HS-27A (cell line): ENCODE measurements at regions not wholly inside any gene's neighbourhood (a gene's known extent, or its start where the extent isn't known, plus 50 kb on each side); places are given as distances from the start of the nearest gene placed in this dataset.
"Not testable (repeated sequence)": the region's sequence is repeated elsewhere in the genome, so short reads cannot be mapped to it uniquely, and the experiment has no call there.

Source experiments
- DNase-seq: peaks from one replicate; pipeline ENCODE4 v3.0.0-alpha.2; 2012; ENCODE audit warnings: low read depth, missing footprints

- no peak for DNase-seq
These were observed 195.7 kb upstream of the POT1 start for GRCh38 chr7:125125315-125125714.

DNA sequence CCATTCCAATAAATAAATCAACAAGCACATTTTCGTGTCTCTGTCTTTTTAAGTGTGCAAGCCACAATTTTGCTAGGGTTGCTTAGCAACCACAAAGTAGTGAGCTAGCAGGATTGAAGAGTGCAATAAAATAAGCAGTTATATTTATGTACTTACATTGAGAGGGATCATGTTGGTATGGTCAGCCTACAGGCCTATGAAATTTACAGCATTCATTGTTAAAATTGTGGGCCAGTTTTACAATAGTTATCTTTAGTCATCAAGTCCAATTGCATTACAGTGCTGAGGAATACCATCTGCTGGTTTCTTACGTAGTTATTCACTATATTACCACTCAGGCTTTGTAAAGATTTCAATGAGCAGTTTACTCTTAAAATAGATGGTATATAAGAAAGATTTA, 192.5 kb upstream of the POT1 start:
- DNase-seq: no peak

GRCh38 chr7:125119559-125120115, 190.0 kb upstream of the POT1 start:
- DNase-seq: no peak

- no peak for DNase-seq
These were observed 188.8 kb upstream of the POT1 start for GRCh38 chr7:125118444-125118843.

DNA sequence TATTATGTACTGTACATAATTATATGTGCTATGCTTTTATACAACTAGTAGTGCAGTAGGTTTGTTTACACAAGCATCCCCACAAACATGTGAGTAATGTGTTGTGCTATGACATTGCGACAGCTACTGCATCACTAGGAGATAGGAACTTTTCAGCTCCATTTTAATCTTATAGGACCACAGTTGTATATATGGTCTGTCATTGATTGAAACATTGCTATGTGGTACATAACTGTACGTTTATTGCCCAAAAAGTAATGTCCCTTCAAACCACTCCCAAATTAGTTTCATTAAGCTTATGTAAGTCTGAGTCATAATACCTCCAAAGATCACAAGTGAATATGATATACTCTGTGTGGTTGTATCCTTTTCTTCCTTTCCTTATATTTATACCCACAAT, 183.2 kb upstream of the POT1 start:
- DNase-seq: no peak

DNA sequence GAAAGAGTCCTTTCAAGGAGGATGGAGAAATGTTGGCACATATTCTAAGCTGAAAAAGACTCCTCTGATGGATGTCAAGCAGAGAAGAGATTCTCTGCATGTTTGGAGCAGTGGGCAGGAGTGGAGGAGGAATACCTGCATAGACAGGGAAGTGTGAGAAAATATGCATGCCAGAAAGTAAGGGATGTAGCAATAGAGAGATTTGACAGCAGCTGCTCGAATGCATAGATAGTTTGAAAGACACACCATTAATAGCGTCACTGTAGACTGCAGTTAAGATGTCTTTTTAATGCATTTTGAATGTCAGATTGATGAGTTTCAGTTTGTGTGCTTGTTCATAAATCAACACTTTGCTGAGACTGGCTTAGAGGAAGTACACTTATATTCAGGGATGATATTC, 169.9 kb upstream of the POT1 start:
- no peak for DNase-seq

DNA sequence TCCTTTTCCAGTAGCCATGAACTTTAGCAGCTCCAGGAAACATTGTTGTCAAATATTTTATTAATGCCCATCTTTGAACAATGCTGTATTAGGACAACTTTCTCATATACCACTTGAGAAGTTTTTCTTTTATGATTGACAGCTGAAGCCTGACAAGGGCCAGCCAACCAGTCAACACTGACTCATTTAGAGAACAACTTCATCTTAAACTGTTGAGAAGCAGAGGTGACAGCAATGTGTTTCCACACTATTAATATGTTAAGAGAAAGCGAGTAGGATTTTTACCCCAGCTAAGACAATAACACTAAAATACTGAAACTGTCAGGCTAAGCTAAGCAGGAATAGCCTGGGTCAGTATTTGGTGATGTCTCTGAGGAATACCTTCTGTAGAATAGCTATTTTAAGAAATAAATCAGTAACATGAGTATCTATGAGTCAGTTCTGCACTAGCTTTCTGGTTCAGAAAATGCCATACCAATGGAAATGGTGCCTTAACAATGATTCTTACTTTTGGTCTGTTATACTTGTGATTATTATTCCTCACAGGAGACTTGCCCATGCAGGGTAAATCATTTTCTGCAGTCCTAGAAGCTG, 168.8 kb upstream of the POT1 start:
- DNase-seq: no peak

- no peak for DNase-seq
These were observed 161.0 kb upstream of the POT1 start for GRCh38 chr7:125090596-125090995.

DNA sequence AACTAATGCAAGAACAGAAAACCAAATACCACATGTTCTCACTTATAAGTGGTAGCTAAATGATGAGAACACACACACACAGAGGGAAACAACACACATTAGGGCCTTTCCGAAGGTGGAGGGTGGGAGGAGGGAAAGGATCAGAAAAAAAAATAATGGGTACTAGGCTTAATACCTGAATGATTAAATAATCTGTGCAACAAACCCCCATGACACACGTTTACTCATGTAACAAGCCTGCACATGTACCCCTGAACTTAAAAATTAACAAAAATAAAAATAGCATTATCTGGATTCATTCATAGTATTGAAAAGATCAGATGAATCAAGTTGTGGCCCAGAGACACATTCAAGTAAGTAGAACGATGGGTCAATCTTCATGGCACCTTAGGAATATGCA, 159.5 kb upstream of the POT1 start:
- DNase-seq: no peak

- DNase-seq: no peak
These were observed 158.9 kb upstream of the POT1 start for GRCh38 chr7:125088555-125088954.

DNA sequence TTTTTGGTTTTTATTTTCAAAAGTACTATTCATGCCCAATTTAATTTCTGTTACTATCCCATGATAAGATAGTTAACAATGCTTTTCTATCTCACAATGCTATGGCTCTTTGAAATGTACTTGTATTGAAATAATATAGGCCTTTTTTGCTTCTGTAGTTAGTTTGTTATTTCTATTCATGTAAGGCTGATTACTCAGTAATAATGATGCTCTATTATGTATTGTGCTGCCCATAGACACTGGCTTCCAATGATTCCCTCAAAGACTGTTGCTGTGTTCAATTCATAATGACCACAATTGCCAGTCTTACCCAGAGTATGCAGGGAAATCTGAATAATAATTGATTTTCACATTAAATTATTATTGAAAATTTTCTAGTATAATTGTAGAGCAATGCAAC, 155.5 kb upstream of the POT1 start:
- no peak for DNase-seq

- no peak for DNase-seq
These were observed 154.6 kb upstream of the POT1 start for GRCh38 chr7:125084196-125084595.

GRCh38 chr7:125074141-125074540, 144.5 kb upstream of the POT1 start:
- no peak for DNase-seq

DNA sequence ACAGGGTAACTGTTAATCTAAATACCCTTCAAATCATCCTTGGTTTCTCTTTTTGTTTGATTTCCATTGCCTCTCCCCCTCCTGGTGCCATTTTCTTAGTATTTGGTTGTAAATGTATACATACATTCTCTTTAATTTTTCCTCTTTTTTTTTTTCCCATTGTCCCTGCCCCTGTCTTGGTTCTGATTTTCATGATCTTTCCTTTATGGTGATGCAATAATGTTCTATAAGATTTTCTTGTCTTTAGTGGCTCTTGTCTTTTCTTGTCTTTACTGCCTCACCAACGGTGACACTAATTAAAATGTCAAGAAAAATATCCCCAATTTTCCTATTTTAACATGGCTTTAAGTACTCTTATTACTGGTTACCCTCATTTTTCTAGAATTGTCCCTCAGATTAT, 135.9 kb upstream of the POT1 start:
- no peak for DNase-seq

GRCh38 chr7:125065001-125065400, 135.4 kb upstream of the POT1 start:
- no peak for DNase-seq

DNA sequence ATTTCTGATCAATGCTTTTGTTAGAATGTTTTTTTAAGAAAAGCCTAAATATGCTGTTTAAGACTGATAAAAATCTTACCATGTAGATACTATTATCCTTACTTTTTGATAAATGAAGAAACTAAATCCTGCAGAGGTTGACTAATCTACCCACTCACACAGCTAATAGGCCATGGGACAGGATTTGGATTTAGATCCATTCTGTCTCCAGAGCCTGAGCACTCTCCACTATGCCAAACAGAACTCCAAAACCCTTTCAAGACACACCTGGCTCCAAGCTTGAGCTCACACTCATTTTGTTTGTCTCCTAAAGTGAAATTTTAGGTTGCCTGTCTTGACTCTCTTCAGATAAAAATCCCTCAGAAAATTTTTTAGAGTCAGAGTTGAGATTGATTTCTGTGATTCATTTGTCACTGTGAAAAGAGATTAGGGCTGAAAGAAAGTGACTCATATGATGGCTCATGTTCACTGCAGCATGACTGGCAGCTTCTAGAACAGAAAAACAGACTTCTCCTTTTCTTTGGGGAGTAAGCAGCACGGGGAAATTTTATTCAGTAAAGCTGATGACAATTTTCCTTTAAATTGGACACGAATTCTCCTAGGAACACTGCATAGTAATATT, 132.3 kb upstream of the POT1 start:
- peak; percentile 7 for DNase-seq

DNA sequence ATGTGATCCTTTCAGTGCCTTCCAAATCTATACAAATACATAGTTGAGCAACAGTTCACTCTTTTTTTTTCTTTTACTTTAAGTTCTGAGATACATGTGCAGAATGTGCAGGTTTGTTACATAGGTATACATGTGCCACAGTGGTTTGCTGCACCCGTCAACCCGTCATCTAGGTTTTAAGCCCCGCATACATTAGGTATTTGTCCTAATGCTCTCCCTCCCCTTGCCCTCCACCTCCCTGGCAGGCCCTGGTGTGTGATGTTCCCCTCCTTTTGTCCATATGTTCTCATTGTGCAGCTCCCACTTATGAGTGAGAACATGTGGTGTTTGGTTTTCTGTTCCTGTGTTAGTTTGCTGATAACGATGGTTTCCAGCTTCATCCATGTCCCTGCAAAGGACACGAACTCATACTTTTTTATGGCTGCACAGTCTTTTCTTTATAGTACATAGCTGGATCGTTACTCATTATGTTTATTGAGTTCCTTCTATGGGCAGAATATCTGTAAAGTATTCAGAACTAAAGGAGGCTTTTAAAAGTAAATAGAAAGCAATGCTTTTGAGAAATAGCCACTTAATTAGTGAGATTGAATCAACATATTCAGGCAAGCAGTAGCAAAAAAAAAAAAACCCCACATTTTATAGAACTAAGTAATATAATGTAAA, 131.6 kb upstream of the POT1 start:
- not testable (repeated sequence) for DNase-seq

- DNase-seq: no peak
These were observed 130.3 kb upstream of the POT1 start for GRCh38 chr7:125059861-125060456.

DNA sequence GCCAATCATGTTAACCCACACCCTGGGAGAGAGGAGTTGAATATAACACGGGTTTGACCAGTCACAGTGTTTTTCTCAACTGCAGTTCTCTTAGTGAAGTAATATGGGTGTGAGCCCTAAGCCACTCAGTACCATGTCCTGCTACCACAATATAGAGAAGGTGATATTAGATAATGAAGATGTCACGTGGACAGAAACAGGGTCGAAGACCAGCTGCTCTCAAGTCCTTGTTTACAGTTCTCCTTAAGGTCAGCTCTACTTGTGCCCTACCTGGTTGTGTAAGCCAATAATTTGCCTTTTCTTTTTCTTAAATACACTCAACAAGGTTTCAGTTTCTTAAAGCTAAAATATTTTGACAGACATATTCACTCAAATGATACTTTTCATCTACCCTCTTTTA, 128.3 kb upstream of the POT1 start:
- no peak for DNase-seq

GRCh38 chr7:125055376-125055775, 125.8 kb upstream of the POT1 start:
- DNase-seq: no peak

DNA sequence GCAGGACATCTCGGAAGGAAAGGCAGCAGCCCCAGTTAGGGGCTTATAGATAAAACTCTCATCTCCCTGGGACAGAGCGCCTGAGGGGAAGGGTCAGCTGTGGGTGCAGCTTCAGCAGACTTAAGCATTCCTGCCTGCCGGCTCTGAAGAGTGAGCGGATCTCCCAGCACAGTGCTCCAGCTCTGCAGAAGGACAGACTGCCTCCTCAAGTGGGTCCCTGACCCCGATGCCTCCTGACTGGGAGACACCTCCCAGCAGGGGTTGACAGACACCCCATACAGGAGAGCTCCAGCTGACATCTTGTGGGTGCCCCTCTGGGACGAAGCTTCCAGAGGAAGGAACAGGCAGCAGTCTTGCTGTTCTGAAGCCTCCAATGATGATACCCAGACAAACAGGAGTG, 117.1 kb upstream of the POT1 start:
- DNase-seq: no peak

DNA sequence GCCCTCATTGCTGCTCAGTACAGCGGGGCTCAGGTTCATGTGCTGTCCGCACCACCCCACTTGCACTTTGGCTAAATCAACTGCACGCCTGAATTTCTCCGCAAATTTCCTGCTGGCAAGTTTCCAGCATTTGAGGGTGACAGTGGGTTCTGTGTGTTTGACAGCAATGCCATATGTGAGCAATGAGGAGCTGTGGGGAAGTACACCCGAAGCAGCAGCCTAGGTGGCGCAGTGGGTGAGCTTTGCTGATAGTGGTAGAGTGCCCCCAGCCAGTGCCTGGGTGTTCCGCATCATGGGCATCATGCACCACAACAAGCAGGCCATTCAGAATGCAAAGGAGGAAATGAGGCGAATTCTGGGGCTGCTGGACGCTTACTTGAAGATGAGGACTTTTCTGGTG, 103.9 kb upstream of the POT1 start:
- no peak for DNase-seq

DNA sequence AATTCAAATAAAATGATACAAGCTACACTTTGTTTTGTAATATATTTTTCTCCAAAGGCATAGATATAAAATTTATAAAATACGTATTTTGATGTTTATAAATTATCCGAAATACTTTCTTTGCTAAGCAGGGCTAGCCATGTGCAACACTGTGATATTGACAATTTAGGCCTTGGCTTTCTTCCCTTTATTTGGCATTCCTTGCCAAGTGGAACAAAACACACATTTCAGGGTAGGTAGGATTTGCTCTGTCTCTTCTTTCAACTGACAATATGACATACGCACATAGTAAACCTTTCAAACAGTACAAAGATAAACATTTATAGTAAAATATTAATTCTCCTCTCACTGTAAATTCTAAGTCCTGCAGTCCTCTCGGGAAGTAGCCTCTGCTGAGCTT, 103.3 kb upstream of the POT1 start:
- DNase-seq: no peak
